ENCODE measurements at regions not wholly inside any gene's neighbourhood (a gene's known extent, or its start where the extent isn't known, plus 50 kb on each side); places are given as distances from the start of the nearest gene placed in this dataset.

DNA sequence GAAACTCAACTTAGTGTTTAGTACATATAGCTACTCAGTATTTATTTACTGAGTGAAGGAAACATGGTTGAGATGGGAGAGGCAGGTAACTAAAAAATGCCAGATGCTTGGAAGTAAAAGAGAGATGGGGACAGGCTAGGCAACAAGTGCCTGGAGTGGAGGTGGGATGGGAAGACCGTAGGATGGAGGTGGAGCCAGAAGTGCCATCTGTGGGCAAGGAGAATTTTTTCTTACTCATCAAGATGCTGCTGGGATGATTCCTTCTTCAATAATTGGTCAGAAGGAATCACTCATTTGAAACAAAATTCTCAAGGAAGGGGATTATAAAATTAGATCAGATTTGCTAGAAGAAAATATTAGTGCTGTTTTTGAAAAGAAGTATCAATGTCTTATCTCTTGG lies 72.9 kb downstream of the IFI44 start:
- Histone ChIP-seq H3K79me2 (no peaks in the 10 kb centered on the region), H3K27ac (no peak overlapping the region), H3K9ac (no peak overlapping the region), H3K36me3 (ENCODE audit: control insufficient read depth, insufficient read depth, low read length) (no peaks in the 10 kb centered on the region), H2AFZ (no peak overlapping the region), H3K9me3 (ENCODE audit: control insufficient read depth, low read length) (no peaks in the 10 kb centered on the region), H3K4me3 (ENCODE audit: low read depth, low read length) (no peak overlapping the region), H3K27me3 (ENCODE audit: control insufficient read depth, insufficient read depth, low read length) (no peaks in the 10 kb centered on the region), H3K4me2 (ENCODE audit: low read length) (no peak overlapping the region), H3K4me1 (no peaks in the 10 kb centered on the region)
- TF ChIP-seq, protein P1, sequence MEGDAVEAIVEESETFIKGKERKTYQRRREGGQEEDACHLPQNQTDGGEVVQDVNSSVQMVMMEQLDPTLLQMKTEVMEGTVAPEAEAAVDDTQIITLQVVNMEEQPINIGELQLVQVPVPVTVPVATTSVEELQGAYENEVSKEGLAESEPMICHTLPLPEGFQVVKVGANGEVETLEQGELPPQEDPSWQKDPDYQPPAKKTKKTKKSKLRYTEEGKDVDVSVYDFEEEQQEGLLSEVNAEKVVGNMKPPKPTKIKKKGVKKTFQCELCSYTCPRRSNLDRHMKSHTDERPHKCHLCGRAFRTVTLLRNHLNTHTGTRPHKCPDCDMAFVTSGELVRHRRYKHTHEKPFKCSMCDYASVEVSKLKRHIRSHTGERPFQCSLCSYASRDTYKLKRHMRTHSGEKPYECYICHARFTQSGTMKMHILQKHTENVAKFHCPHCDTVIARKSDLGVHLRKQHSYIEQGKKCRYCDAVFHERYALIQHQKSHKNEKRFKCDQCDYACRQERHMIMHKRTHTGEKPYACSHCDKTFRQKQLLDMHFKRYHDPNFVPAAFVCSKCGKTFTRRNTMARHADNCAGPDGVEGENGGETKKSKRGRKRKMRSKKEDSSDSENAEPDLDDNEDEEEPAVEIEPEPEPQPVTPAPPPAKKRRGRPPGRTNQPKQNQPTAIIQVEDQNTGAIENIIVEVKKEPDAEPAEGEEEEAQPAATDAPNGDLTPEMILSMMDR (IDR thresholded peaks at IDR 0.05): no peak

DNA sequence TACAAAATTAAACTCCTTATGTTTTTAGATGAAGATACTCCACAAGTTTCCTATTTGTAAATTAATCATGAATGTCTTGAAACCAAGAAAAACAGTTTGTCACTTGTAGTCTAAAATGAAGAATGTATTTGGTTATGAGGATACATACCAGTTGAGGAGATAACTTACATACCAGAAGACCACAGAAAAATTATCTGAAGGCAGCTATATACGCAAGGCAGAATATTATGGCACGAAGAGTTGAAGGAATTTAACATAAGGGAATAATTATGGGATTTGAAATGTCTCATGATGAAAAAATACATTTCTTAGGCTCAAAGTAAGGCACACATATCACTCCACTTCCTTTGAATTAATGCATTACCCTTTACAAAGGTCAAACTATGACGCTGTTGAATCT lies 73.3 kb downstream of the IFI44 start:
- no peaks in the 10 kb centered on the region for H3K79me2 ChIP-seq
- H3K4me3 ChIP-seq (ENCODE audit: low read depth, low read length): no peak overlapping the region
- H3K36me3 ChIP-seq (ENCODE audit: control insufficient read depth, insufficient read depth, low read length): no peaks in the 10 kb centered on the region
- TF ChIP-seq, protein P1 (IDR thresholded peaks at IDR 0.05): no peak
- no peaks in the 10 kb centered on the region for H3K27me3 ChIP-seq (ENCODE audit: control insufficient read depth, insufficient read depth, low read length)
- no peak overlapping the region for H2AFZ ChIP-seq
- no peaks in the 10 kb centered on the region for H3K4me1 ChIP-seq
- no peaks in the 10 kb centered on the region for H3K9me3 ChIP-seq (ENCODE audit: control insufficient read depth, low read length)
- no peak overlapping the region for H3K27ac ChIP-seq
- no peak overlapping the region for H3K9ac ChIP-seq
- H3K4me2 ChIP-seq (ENCODE audit: low read length): no peak overlapping the region

DNA sequence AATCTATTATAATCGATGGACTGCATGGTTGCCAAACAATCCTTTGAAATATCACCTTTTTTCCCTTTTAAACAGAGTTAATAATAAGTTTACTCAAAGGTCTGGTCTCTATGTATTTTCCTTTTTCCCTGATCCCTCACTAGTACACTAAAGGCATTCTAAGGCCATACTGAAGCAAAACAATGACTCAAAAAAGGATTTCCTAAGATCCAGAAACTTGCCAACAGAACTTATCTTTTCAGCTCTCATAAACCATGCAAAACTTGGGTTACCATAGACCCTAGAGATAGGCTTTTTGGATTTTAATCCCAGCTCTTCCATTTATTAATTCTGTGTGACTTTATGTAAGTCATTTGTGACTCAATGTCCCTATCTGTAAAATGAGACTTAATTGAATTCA lies 77.1 kb downstream of the IFI44 start:
- H3K27ac ChIP-seq: no peak overlapping the region
- no peaks in the 10 kb centered on the region for H3K27me3 ChIP-seq (ENCODE audit: control insufficient read depth, insufficient read depth, low read length)
- H3K36me3 ChIP-seq (ENCODE audit: control insufficient read depth, insufficient read depth, low read length): no peaks in the 10 kb centered on the region
- TF ChIP-seq, protein P1 (IDR thresholded peaks at IDR 0.05): no peak
- no peak overlapping the region for H3K4me3 ChIP-seq (ENCODE audit: low read depth, low read length)
- H3K9me3 ChIP-seq (ENCODE audit: control insufficient read depth, low read length): no peaks in the 10 kb centered on the region
- no peak overlapping the region for H3K4me2 ChIP-seq (ENCODE audit: low read length)
- H3K9ac ChIP-seq: no peak overlapping the region
- no peak overlapping the region for H2AFZ ChIP-seq
- no peaks in the 10 kb centered on the region for H3K79me2 ChIP-seq
- no peaks in the 10 kb centered on the region for H3K4me1 ChIP-seq

DNA sequence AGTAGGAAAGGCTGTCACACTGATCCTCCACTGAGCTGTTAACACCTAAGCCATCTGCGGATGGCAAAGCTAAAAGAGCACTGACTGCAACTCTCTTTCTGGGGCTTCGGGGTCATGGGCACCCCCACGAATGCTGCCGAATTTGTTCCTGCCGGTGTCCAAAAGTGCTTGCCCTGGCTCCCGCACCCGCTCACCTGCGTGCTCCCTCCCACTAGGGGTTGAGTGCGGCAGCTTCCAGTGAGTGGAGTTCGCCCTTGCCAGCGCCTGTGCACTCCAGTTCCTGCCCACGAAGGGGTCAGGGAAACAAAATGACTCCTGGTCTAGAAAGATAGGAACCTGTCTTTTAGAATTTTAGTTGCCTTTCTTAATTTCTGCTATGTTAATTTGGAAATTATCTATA lies 78.7 kb downstream of the IFI44 start:
- Histone ChIP-seq H3K9me3 (ENCODE audit: control insufficient read depth, low read length) (no peaks in the 10 kb centered on the region), H2AFZ (no peak overlapping the region), H3K27ac (no peak overlapping the region), H3K9ac (no peak overlapping the region), H3K79me2 (no peaks in the 10 kb centered on the region), H3K4me1 (no peaks in the 10 kb centered on the region), H3K27me3 (ENCODE audit: control insufficient read depth, insufficient read depth, low read length) (no peaks in the 10 kb centered on the region), H3K36me3 (ENCODE audit: control insufficient read depth, insufficient read depth, low read length) (no peaks in the 10 kb centered on the region), H3K4me3 (ENCODE audit: low read depth, low read length) (no peak overlapping the region), H3K4me2 (ENCODE audit: low read length) (no peak overlapping the region)
- TF ChIP-seq, protein P1 (IDR thresholded peaks at IDR 0.05): no peak

DNA sequence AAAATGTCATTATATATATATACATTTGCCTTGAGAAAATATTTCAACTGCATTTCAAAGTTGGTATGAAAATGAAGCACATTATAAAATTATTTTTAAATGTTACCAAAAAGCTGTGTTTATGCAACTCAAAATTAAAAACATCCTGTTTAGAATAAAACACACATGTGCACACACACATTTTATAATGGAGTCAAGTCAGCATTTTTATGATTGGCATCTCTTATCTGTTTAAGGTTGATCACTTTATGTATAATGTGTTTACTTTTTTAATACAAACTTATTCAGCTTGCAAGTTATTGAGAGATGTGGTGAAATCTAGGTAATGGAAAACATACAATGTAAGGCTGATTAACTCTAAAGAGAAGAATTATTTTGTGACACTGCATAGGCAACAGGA lies 80.4 kb downstream of the IFI44 start:
- no peak overlapping the region for H3K27ac ChIP-seq
- H2AFZ ChIP-seq: no peak overlapping the region
- no peaks in the 10 kb centered on the region for H3K4me1 ChIP-seq
- no peaks in the 10 kb centered on the region for H3K9me3 ChIP-seq (ENCODE audit: control insufficient read depth, low read length)
- no peak overlapping the region for H3K9ac ChIP-seq
- H3K36me3 ChIP-seq (ENCODE audit: control insufficient read depth, insufficient read depth, low read length): no peaks in the 10 kb centered on the region
- H3K4me3 ChIP-seq (ENCODE audit: low read depth, low read length): no peak overlapping the region
- TF ChIP-seq, protein P1 (IDR thresholded peaks at IDR 0.05): no peak
- no peaks in the 10 kb centered on the region for H3K79me2 ChIP-seq
- no peak overlapping the region for H3K4me2 ChIP-seq (ENCODE audit: low read length)
- H3K27me3 ChIP-seq (ENCODE audit: control insufficient read depth, insufficient read depth, low read length): no peaks in the 10 kb centered on the region

Measured in parathyroid adenoma (tissue), 2 donors.